SU-DHL-6 (cell line): ENCODE measurements at regions not wholly inside any gene's neighbourhood (a gene's known extent, or its start where the extent isn't known, plus 50 kb on each side); places are given as distances from the start of the nearest gene placed in this dataset.

Experiments
- EZH2phosphoT487 ChIP-seq: fragments of 200-600 bp; sonication (generic), shearing (Covaris generic); conservative IDR thresholded peaks from 2 replicates; pipeline ENCODE4 v1.6.1; 2018; ENCODE audit warnings: mild to moderate bottlenecking, antibody characterized with exemption, low read length, moderate library complexity, mixed read lengths
- TF ChIP-seq, protein P1 (sequence below): fragments of 200-600 bp; sonication (generic); IDR thresholded peaks from one replicate; pipeline ENCODE4 v1.5.1; 2017; ENCODE audit warnings: antibody characterized with exemption, mild to moderate bottlenecking, low read length, moderate library complexity; ENCODE audit not compliant: insufficient read depth, poor library complexity, severe bottlenecking

DNA sequence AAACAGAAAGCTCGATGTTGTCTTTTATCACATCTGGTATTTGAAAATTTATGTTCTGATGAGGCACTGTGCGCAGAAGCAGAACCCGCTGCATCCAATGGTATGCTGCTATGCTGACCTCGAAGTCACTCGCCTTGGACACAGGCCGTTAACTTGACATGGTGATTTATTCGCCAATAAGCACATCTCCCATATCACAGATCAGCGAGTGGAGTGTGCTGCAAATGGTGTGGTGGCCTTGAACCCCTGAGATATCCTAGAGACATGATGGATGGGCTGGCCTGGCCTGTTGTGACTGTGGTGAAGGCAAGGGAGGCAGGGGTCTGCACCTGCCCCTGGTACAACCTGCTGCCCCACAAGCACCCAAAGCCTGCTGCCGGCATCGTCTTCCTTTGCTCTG is 175.4 kb upstream of the FRG1 start:
- TF ChIP-seq, protein P1, sequence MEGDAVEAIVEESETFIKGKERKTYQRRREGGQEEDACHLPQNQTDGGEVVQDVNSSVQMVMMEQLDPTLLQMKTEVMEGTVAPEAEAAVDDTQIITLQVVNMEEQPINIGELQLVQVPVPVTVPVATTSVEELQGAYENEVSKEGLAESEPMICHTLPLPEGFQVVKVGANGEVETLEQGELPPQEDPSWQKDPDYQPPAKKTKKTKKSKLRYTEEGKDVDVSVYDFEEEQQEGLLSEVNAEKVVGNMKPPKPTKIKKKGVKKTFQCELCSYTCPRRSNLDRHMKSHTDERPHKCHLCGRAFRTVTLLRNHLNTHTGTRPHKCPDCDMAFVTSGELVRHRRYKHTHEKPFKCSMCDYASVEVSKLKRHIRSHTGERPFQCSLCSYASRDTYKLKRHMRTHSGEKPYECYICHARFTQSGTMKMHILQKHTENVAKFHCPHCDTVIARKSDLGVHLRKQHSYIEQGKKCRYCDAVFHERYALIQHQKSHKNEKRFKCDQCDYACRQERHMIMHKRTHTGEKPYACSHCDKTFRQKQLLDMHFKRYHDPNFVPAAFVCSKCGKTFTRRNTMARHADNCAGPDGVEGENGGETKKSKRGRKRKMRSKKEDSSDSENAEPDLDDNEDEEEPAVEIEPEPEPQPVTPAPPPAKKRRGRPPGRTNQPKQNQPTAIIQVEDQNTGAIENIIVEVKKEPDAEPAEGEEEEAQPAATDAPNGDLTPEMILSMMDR = no peak
- TF ChIP-seq EZH2phosphoT487 = no peak
